ENCODE measurements at regions not wholly inside any gene's neighbourhood (a gene's known extent, or its start where the extent isn't known, plus 50 kb on each side); places are given as distances from the start of the nearest gene placed in this dataset.

- WGBS (ENCODE audit: low lambda C conversion rate), result 46% methylated on average over 2 of the region's 2 CpGs
- H3K4me1 ChIP-seq (ENCODE audit: insufficient read depth, low read length), result no peaks in the 10 kb centered on the region
- no peaks in the 10 kb centered on the region for H3K36me3 ChIP-seq (replicated peaks in 1 of 2; ENCODE audit: control insufficient read depth in 1 of 2, insufficient read depth in 2 of 2, low read length in 2 of 2)
- intact Hi-C loops (cut with micrococcal nuclease; ENCODE audit: unreplicated experiment), result no loop called here
- no TSS peak for BruUV-seq (replicated peaks)
- H2AFZ ChIP-seq (ENCODE audit: low read length), result no peak overlapping the region
- H3K4me2 ChIP-seq (ENCODE audit: low read depth, low read length), result no peak overlapping the region
- H3K9me3 ChIP-seq (ENCODE audit: low read length), result no peaks in the 10 kb centered on the region
- no peaks in the 10 kb centered on the region for H4K20me1 ChIP-seq (ENCODE audit: insufficient read depth, low read length)
- H3K79me2 ChIP-seq (ENCODE audit: insufficient read depth, low read length), result no peaks in the 10 kb centered on the region
- POLR2A ChIA-PET, result no interaction called here
- no peak overlapping the region for H3K9ac ChIP-seq (ENCODE audit: insufficient read depth, low read depth, low read length)
- no peak overlapping the region for H3K4me3 ChIP-seq (replicated peaks in 1 of 3; ENCODE audit: insufficient read depth in 1 of 3, low read depth in 2 of 3, low read length in 3 of 3)
- CTCF ChIA-PET (ENCODE audit: low intra/inter-chr PET ratio, low total read pairs), result no interaction called here
- TF ChIP-seq ZNF253 (CRISPR knock-in tag; IDR thresholded peaks at IDR 0.05; ENCODE audit: borderline replicate concordance), result no peak
- TF ChIP-seq TBX3 (IDR thresholded peaks at IDR 0.05; ENCODE audit: borderline replicate concordance), result no peak
- TF ChIP-seq, protein P1, sequence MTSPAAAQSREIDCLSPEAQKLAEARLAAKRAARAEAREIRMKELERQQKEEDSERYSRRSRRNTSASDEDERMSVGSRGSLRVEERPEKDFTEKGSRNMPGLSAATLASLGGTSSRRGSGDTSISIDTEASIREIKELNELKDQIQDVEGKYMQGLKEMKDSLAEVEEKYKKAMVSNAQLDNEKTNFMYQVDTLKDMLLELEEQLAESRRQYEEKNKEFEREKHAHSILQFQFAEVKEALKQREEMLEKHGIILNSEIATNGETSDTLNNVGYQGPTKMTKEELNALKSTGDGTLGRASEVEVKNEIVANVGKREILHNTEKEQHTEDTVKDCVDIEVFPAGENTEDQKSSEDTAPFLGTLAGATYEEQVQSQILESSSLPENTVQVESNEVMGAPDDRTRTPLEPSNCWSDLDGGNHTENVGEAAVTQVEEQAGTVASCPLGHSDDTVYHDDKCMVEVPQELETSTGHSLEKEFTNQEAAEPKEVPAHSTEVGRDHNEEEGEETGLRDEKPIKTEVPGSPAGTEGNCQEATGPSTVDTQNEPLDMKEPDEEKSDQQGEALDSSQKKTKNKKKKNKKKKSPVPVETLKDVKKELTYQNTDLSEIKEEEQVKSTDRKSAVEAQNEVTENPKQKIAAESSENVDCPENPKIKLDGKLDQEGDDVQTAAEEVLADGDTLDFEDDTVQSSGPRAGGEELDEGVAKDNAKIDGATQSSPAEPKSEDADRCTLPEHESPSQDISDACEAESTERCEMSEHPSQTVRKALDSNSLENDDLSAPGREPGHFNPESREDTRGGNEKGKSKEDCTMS (CRISPR knock-in tag; conservative IDR thresholded peaks at IDR 0.05), result no peak
- TF ChIP-seq HNRNPL (IDR thresholded peaks at IDR 0.05; ENCODE audit: low read depth, low read length), result no peak
- no peaks in the 10 kb centered on the region for H3K27me3 ChIP-seq (ENCODE audit: control insufficient read depth in 1 of 2, insufficient read depth in 2 of 2, low read length in 2 of 2)
- H3K27ac ChIP-seq (ENCODE audit: extremely low read length, insufficient read depth, low read length), result no peak overlapping the region
- ATAC-seq, result no peak
- no peak for DNase-seq (ENCODE audit: low spot score)
- FAIRE-seq, result no peak
- in situ Hi-C loops (cut with HindIII; ENCODE audit: extremely low pct_ligation_motif_present, low pct_unique_long_range_greater_than_20kb), result no loop called here
Observed at GRCh38 chr2:71839826-71840225, 307.8 kb downstream of the CYP26B1 start.

DNA sequence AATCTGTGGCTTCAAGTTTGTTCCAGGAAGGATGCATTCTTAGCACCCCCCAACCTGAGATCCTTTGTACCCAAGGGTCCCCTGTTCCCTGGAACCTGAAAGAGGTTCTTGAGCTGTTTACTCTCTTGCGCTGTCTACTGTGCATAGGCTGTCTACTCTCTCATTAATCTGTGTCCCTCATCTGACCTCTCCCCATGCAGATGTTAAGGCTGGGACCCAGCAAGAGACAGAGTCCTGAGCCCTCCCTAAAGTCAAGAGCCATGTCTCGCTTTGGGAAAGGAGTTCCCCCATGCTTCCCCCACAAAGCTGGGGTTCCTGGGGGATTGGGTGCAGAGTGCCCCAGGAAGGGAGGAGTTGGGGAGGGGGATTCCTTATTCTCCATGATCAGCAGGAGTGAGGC is 312.9 kb downstream of the CYP26B1 start:
- BruUV-seq (replicated peaks), result no TSS peak
- TF ChIP-seq ZNF660 (CRISPR knock-in tag; IDR thresholded peaks at IDR 0.05; ENCODE audit: borderline replicate concordance, low read depth) (no peak), ZNF33A (CRISPR knock-in tag; IDR thresholded peaks at IDR 0.05; ENCODE audit: borderline replicate concordance) (no peak), ZNF572 (CRISPR knock-in tag; IDR thresholded peaks at IDR 0.05) (no peak), RCOR2 (CRISPR knock-in tag; IDR thresholded peaks at IDR 0.05) (no peak), GPN1 (CRISPR knock-in tag; IDR thresholded peaks at IDR 0.05; ENCODE audit: borderline replicate concordance) (no peak), PRDM15 (CRISPR knock-in tag; IDR thresholded peaks at IDR 0.05) (no peak), NFKBIZ (CRISPR knock-in tag; IDR thresholded peaks at IDR 0.05) (no peak)
- TF ChIP-seq, protein P2, sequence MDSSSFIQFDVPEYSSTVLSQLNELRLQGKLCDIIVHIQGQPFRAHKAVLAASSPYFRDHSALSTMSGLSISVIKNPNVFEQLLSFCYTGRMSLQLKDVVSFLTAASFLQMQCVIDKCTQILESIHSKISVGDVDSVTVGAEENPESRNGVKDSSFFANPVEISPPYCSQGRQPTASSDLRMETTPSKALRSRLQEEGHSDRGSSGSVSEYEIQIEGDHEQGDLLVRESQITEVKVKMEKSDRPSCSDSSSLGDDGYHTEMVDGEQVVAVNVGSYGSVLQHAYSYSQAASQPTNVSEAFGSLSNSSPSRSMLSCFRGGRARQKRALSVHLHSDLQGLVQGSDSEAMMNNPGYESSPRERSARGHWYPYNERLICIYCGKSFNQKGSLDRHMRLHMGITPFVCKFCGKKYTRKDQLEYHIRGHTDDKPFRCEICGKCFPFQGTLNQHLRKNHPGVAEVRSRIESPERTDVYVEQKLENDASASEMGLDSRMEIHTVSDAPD (CRISPR knock-in tag; IDR thresholded peaks at IDR 0.05), result no peak

More for the DNA sequence above, 312.9 kb downstream of the CYP26B1 start:
- in situ Hi-C loops (cut with HindIII; ENCODE audit: extremely low pct_ligation_motif_present, low pct_unique_long_range_greater_than_20kb), result no loop called here
- CTCF ChIA-PET (ENCODE audit: low intra/inter-chr PET ratio, low total read pairs), result no interaction called here
- WGBS (ENCODE audit: low lambda C conversion rate), result 29% methylated on average over 2 of the region's 2 CpGs
- Histone ChIP-seq H4K20me1 (ENCODE audit: insufficient read depth, low read length) (no peaks in the 10 kb centered on the region), H3K9me3 (ENCODE audit: low read length) (no peaks in the 10 kb centered on the region), H3K36me3 (replicated peaks in 1 of 2; ENCODE audit: control insufficient read depth in 1 of 2, insufficient read depth in 2 of 2, low read length in 2 of 2) (no peaks in the 10 kb centered on the region), H3K27me3 (ENCODE audit: control insufficient read depth in 1 of 2, insufficient read depth in 2 of 2, low read length in 2 of 2) (peaks cover 3 to 21% of the 10 kb centered on the region in 2 experiments; a peak in 4 of 5 replicates), H3K4me3 (replicated peaks in 1 of 3; ENCODE audit: insufficient read depth in 1 of 3, low read depth in 2 of 3, low read length in 3 of 3) (no peak overlapping the region), H3K4me1 (ENCODE audit: insufficient read depth, low read length) (no peaks in the 10 kb centered on the region), H3K79me2 (ENCODE audit: insufficient read depth, low read length) (no peaks in the 10 kb centered on the region), H2AFZ (ENCODE audit: low read length) (no peak overlapping the region), H3K27ac (ENCODE audit: extremely low read length, insufficient read depth, low read length) (no peak overlapping the region), H3K9ac (ENCODE audit: insufficient read depth, low read depth, low read length) (no peak overlapping the region), H3K4me2 (ENCODE audit: low read depth, low read length) (no peak overlapping the region)
- no peak for DNase-seq (ENCODE audit: low spot score)
- intact Hi-C loops (cut with micrococcal nuclease; ENCODE audit: unreplicated experiment), result no loop called here
- POLR2A ChIA-PET, result no interaction called here
- no peak for FAIRE-seq
- no peak for ATAC-seq

Measured in HepG2 (cell line).